ENCODE measurements at regions not wholly inside any gene's neighbourhood (a gene's known extent, or its start where the extent isn't known, plus 50 kb on each side); places are given as distances from the start of the nearest gene placed in this dataset.

DNA sequence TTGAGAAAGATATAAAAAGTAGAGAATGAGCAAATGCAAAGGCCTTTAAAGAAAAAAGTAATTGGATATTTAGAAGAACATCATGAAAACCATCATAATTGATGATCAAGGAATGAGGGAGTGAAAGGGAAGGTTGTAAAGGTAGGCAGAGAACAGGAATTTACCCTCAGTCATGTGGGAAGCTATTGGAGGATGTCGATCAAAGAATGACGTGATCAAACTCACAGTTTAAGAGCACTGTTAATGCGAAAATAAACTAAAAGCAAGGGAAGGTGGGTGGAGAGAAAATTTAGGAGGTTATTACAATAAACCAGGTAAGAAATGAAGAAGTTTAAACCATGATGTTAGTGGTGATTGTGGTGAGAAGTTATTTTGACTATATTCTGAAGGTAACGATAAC lies 982.6 kb upstream of the EYS start:
- no peak for DNase-seq

DNA sequence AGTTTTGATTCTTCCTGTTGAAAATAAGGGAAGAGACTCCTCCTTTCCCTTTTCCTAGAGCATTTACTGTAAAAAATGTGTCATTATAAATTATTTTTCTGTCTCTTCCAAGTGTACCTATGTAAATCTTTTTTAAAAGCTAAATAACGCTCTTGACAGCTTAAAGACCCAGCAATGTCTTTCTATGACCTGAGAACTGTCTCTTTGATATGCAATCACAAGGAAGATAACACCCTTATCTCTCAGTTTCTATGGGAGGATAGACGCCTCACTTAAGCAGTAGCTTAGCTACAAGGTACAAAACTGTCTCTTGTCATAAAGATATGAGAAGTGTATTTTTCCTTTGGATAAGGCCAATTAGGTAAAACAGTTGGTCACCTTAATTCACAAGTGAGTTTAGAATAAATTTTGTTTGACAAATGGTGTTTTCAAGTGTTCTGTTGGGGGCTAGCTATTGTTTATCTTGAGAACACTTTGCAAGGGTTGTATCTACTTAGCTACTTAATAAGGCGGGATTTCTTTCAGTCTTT lies 980.6 kb upstream of the EYS start:
- DNase-seq, result no peak

DNA sequence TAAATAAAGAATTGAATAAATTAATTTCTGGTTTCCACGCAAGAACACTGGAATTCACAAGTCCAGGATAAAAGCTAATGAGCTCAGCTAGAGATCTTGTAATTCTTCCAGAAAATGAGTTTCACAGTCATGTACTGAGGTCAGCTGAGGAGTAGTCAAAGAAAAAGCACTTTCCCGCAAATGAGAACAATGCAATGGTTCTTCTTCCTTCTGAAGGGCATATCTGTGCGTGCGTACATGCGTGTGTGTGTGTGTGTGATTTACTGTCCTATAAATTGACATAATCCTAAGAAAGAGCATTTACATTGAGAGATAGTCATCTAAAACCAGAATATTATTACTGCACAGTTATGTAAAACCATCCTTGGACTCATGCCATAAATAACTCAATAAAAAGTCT lies 968.9 kb upstream of the EYS start:
- DNase-seq, result no peak

DNA sequence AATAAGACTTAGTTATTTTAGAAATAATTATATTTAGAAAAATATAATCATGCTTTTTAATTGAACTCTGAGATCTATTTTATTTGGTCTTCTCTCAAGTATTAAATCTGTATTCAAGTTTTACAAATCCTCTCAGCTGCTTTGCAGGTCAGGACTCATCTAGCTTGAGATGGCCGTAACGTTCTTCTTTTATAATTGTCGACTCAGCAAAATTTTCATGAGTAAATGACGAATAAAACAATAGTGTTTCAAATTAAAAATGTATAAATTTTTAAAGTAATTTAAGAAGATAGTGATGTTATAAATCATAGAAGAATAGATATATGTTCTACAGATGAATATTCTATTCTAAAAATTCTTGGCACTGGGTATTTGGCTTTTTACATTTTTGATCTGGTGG lies 957.1 kb upstream of the EYS start:
- no peak for DNase-seq

DNA sequence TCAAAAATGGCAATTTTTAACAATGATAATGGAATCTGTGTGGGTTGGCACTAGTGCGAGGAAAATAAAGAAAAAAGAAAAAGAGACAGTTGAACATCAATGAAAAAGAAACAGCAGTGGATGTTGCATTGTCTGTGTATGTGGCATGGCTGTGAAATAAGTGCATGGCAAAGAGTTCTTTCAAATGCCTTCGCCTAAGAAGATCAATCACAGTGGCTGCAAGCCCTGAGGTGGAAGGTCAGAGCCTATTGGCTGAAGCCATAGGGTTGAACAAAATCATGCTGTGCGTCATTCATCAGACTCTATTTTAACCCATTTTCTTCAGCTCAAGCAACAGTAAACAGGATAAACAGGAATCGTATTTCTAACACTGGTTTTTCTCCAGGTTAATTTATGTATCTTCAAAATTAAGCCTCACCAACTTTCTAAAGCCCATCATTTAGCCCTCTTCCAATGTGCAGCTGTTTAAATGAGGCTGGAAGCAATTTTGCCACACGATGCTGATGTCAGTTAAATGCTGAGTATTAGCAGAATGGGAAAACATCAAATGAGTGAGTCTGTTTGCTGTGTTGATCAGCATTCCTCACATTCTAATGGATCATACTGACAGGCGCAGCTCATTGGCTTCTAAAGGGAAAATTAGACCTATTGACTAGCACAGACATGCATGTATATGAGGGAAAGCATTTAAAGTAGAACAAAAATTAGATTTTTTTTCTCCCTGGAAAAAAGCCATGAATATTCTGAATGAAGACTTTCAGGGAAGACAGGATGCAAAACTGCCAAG lies 955.9 kb upstream of the EYS start:
- no peak for DNase-seq

DNA sequence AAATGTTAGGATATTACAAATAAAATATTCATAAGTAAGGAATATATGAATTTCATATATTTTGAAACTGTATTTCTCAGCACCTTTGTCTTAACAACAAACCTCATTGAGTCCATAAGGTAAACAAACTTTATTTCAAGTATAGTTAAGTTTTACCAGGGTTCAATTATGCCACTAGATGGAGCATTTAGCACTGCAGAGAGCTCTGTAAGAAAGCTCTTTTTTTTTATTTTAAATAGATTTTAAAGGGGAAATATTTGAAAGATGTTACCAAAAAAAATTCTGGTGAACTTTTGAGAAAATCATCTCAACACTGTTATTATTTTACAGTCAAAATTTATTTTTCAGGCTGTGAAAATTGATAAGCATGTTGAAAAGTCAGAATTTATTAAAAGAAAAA lies 955.2 kb upstream of the EYS start:
- no peak for DNase-seq

DNA sequence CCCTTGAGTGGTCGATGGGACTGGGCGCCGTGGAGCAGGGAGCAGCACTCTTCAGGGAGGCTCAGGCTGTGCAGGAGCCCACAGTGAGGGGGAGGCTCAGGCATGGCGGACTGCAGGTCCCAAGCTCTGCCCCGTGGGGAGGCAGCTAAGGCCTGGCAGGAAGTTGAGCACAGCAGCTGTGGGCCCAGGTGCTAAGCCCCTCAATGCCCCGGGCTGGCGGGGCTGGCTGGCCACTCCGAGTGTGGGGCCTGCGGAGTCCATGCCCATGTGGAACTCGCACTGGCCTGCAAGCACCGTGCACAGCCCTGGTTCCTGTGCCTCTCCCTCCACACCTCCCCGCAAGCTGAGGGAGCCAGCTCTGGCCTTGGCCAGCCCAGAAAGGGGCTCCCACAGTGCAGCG lies 948.4 kb upstream of the EYS start:
- DNase-seq, result no peak

DNA sequence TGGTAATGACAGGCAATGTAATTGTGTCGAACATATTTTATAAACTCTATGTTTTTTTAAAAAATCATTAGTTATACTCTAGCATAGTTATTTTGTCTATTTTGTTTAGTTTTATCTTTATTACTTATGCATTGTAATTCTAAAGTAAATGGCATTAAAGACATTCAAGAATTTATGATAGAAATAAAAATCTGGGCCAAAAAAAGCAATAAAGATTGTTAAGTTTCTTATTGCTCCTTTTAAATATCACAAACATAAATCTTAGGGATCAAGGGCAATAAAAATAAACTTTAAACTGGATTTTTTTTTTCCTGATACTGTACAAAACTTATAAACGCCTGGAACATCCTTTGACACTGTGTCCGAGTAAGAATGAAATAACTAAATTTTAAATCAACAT lies 931.5 kb upstream of the EYS start:
- no peak for DNase-seq

DNA sequence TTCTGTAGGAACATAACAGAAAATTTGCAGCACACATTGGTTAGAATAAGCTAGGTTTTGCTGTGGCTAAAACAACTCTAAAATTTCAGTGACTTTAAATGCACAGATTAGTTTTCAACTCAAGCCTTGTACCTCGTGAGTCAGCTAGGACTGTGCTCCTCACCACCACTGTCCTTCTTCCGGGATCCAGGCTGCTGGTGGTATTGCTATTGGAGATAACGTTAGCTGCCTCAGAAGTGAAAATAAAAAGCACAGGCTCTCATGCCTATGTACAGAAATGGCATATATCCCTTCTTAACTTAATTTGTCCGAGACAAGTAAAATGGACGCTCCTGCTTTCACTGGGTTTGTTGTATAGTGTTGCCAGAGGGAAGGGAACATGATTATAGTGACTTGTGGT lies 931.1 kb upstream of the EYS start:
- DNase-seq, result no peak

DNA sequence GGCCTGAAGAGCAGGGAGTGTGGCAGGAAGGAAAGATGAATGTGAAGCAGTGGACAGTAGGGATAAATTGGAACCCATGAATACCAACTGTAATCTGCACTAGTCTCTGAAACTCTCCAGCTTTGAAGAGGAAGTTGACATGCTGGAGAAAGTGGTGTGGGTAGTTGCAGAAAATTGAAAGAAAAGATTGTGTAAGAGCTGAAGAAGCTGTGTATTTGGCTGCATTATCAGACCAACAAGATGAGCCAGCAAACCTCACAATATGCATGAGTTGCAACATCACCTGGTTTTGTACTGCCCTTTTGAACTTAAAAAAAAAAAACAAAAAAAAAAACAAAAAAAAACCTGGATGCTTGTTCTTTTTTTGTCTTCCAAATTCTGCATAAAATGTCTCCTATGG lies 921.9 kb upstream of the EYS start:
- no peak for DNase-seq

DNA sequence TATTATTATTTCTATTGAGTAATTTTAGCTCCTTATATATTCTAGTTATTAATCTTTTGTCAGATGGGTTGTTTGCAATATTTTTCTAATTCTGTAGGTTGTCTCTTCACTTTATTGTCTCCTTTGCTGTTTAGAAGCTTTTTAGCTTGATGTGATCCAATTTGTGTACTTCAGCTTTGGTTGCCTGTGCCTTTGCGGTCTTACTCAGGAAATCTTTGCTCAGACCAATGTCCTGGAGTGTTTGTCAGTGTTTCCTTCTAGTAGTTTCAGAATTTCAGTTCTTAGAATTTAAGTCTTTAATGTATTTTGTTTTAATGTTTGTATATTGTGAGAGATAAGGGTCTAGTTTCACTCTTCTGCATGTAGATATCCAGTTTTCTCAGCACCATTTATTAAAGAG lies 916.0 kb upstream of the EYS start:
- no peak for DNase-seq

DNA sequence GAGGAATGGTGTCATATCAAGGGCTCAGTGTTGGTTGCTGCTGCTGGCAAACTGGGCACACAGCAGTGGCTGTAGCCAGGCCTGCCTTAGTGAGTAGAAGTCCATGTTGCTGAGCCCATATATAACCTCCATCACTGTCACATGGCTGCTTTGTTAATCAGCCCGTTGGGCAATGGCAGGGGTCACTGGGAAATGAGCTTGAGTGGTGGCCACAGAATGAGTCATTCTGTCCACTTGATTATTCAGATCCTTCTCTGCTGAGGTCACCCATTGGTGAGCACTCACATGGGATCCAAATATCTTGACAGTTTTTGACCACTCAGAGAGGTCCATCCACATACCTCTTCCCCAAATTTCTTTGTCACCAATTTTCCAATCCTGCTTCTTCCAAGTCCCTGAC lies 898.9 kb upstream of the EYS start:
- no peak for DNase-seq

DNA sequence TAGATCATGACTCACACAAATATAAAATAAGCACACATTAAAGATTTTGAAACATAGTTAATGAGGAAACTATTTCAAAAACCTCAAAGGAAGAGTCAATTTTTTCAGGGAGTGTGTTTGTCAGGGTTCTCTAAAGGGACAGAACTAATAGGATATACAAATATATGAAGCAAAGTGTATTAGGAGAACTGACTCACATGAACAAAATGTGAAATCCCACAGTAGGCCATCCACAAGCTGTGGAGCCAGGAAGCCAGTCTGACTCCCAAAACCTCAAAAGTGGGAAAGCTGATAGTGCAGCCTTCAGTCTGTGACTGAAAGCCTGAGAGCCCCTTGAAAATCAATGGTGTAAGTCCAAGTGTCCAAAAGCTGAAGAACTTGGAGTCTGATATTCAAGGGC lies 898.0 kb upstream of the EYS start:
- DNase-seq, result no peak

DNA sequence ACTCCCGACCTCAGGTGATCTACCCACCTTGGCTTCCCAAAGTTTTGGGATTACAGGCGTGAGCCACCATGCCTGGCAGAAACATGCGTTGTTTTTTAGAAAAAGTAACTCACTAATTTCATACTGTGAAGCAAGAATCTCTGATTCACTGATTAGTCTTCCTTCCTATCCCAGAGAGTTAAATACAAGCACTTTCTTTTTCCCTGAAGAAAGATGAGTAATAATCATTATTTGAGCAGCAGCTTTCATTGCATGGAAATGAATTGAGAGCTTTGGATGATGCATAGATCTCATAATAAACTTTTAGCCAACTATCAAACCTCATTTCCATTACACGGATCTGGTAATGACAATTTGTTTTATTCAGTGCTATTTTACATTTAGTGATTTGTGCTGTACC lies 892.5 kb upstream of the EYS start:
- no peak for DNase-seq

DNA sequence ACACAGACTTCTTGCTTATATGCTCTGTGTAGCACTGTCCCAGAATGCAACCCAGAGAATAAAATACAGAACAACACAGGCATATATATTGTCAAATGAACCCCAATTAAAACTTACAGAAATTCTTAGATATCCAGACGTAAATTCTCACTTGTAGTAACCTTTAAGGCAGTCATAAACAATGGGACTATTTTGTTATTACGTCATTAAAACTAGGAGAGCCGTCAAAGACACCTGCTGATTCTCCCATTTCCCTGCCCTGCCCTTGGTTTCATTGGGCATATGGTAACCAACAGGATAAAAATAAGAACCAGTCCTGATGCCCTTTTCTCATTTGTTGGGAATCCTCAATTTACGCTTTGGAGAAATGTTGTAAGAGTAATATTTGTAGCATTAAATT lies 871.3 kb upstream of the EYS start:
- no peak for DNase-seq

DNA sequence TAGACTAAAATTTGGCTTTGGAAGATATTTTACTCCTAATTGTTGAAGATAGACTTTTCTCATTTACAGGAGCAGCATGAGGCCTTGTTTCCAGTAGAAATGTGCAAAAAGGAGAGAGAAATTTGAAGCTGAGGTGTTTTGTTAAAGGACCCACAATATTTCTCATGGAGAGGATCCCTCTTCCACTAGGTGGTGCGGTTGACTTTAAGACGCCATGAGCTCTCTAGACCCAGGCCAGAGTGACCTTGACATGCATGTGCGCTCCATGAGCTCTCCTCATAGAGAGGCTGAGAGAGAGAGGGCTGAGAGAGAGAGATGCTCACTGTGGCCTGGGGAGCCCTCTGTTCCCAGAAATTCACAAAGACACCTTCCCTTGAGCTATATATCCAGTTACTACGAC lies 861.2 kb upstream of the EYS start:
- DNase-seq, result no peak

DNA sequence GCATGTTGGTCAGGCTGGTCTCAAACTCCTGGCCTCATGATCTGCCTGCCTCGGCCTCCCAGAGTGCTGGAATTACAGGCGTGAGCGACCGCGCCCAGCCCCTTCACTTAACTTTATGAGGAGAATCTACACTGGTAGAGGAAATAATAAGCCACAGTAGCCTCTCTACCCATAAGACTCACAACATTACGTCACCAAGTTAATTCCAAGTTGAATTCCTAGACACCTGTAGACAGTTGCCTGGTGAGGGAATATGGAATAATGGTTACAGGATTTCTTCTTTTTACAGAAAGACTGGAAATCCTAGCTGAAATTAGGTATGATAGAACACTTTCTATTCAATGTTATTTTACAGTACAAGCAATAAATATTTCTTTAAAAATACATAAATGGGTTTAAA lies 854.5 kb upstream of the EYS start:
- DNase-seq, result no peak

DNA sequence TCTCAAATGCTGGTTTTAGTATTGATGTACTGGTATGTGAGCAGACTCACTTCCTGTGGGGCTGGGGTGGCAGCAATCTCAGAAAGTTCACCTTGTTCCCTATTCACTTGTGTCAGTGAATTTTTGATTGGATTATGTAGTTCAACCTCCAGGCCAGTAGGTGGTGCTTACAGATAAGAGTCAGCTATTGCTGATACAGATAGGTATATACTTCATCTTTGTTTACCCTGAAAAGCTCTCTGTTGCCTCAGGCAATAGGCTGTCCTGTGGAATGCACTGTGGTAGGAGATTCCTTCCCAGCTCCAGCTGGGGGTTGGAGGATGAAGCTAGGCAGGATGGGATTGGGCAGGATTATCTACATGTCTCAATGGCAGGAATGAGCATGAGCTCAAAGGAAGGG lies 851.2 kb upstream of the EYS start:
- DNase-seq, result no peak

DNA sequence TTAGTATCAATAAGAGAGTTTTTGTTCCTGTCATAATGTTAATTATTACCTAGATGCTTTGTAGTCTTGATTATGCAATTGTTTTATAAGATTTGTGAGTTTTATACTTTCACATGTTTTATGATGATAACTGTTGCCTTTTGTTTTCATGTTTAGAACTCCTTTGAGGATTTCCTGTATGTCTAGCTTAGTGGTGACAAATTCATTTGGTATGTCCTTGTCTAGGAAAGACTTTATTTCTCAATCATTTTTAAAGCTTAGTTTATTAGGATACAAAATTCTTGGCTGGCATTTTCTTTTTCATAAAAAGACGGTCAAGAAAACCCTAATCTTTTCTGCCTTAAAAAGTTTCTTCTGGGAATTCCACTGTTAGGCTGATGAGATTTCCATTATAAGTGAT lies 849.9 kb upstream of the EYS start:
- DNase-seq, result no peak

DNA sequence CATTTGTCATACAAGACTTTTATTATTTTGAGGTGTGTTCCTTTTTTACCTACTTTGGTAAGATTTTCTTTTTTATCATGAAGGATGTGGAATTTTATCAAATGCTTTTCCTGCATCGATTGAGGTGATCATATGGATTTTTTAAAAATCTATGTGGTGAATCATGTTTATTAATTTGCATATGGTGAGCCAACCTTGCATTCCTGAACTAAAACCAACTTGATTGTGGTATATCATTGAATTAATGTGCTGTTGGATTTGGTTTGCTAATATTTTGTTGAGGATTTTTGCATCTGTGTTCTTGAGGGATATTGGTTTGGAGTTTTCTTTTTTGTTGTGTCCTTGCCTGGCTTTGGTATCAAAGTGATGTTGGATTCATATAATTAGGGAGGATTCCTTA lies 848.1 kb upstream of the EYS start:
- DNase-seq, result no peak

DNA sequence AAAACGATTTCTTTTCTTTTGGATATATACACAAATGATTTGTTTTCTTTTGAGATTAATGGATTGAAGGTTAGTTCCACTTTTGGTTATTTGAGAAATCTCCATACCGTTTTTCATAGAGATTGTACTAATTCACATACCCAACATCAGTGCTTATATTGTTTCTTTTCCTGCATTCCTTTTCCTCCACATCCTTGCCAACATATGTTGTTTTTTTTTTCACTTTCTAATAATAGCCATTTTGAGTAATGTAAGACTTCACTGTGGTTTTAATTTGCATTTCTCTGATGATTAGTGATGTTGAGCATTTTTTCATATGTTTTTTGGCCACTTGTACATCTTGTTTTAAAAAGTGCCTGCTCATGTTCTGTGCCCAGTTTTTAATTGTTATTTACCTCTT lies 846.4 kb upstream of the EYS start:
- DNase-seq, result no peak

DNA sequence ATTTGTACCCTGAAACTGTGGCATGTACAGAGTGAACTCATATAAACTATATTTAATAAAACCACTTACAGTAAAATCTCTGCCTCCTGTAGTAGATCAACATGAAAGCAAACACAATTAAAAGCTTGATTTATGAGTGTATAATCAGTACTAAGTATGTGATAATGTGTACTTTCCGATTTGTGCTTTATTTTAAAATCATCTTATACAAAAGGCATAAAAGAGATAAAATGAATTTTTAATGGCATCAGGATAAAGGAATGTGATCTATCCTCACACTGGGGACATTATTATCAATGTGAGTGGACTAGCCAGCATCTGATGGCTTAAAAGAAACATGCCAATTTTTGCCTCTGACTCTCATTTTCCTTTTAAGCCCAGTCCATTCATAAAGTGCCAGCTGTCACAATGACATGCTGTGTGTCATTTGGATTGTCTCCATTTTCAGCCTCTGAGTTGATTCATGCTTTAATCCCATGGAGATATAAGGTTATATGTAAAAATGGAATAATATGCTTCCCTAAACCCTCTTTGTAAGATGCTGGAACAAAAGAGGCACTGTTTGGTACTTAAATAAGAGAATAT lies 831.6 kb upstream of the EYS start:
- DNase-seq, result no peak

DNA sequence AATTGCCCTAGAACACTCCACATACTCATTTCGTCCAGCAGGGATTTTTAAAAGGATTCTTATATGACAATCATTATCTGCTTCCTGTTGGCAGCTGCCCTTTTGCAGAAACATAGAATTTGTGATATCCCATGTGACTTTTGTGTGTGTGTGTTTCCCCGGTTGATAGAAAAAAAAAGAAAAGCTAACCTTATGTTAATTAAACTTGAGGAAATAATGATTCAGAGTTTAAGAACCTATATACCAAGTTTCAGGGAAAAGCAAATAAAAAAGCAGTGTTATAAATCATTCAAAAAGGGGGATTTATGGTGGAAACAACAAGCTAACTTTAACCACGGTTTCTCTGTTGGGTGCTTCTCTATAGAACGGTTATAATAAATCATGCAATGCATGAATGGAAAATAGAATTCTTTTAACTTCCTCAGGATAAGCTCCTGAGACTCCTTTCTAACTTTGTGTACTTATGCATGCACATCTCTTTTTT lies 826.9 kb upstream of the EYS start:
- no peak for DNase-seq

DNA sequence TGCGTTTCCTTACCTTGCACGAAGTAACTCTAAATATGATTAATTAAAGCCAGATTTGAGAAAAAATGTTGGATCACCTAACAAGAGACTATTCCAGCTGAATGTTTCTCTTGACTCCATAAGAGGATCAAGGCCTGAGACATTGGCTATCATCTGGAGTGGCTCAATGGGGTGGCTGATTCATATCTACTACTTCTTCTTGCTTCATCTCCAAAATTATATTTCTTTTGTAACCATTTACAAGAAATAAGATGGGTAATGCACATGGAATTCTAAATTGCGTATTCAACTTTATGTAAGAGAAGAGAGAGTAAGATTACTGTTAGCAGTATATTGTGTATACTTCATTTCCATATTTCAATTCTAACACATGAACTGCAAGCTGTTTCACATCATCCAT lies 819.0 kb upstream of the EYS start:
- DNase-seq, result no peak

DNA sequence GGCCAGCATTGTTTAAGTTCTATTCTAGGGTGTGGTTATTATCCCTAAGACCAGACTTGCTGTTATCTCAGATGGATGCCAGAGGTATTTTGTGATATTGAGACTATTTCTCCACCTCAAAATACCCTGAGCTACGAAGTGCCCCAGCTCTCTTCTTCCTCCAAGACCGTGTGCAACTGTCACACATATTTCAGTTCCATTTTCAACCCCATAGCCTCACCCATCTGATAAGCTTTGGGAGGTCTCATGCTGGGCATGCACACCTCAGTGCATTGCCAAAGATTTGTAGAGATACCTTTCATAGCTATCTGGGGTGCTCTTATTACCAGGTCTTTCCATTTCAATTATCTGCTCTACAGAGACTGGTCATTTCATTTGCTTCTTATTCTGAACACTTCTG lies 815.8 kb upstream of the EYS start:
- DNase-seq, result no peak

Data from CD4-positive, alpha-beta T cell treated with Interleukin-1 beta for 1 hour (primary cell).